GM19455 (cell line): ENCODE measurements at regions not wholly inside any gene's neighbourhood (a gene's known extent, or its start where the extent isn't known, plus 50 kb on each side); places are given as distances from the start of the nearest gene placed in this dataset.
"Not testable (repeated sequence)": the region's sequence is repeated elsewhere in the genome, so short reads cannot be mapped to it uniquely, and the experiment has no call there.

ENCODE experiments used
- ATAC-seq: cut with Tn5 transposase; IDR thresholded peaks from one replicate; pipeline ENCODE4 v1.9.1; 2021; ENCODE audit not compliant: unreplicated experiment

DNA sequence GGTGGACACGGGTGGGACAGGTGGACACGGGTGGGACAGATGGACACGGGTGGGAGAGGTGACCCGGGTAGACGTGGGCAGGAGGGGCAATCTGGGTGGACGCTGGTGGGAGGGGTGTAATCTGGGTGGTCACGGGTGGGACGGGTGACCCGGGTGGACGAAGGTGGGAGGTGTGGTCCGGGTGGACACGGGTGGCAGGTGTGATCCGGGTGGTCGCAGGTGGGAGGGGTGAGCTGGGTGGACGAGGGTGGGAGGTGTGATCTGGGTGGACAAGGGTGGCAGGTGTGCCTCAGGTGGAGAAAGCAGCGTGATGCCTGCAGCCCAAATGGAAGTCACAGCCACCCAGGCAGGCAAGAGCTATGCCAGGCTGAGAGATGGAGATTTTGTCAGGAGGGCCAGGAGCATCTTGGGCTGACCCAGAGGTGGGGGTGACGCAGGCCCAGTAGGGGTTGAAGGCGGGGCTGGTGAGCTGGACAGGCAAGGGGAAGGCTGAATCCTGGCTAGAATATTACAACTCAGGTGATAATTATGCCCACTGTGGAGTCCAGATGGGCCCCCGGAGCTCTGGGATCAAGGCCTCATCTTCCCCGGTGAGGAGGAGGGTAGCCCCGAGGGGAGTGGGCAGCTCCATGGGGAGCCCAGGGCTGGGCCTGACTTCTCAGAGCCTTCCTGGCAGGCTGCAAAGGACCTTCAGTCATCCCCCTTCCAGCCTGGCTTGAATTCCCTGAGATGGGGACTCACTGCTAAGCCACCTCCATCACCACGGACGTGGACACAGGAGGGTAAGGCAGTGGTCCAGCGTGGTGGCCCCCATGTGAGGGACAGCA lies 100.0 kb downstream of the ADRA2C start:
- ATAC-seq, result no peak

- ATAC-seq, result no peak
These were observed 100.6 kb downstream of the ADRA2C start for GRCh38 chr4:3866813-3867129.

GRCh38 chr4:3867403-3868100 lies 101.4 kb downstream of the ADRA2C start:
- ATAC-seq, result no peak

DNA sequence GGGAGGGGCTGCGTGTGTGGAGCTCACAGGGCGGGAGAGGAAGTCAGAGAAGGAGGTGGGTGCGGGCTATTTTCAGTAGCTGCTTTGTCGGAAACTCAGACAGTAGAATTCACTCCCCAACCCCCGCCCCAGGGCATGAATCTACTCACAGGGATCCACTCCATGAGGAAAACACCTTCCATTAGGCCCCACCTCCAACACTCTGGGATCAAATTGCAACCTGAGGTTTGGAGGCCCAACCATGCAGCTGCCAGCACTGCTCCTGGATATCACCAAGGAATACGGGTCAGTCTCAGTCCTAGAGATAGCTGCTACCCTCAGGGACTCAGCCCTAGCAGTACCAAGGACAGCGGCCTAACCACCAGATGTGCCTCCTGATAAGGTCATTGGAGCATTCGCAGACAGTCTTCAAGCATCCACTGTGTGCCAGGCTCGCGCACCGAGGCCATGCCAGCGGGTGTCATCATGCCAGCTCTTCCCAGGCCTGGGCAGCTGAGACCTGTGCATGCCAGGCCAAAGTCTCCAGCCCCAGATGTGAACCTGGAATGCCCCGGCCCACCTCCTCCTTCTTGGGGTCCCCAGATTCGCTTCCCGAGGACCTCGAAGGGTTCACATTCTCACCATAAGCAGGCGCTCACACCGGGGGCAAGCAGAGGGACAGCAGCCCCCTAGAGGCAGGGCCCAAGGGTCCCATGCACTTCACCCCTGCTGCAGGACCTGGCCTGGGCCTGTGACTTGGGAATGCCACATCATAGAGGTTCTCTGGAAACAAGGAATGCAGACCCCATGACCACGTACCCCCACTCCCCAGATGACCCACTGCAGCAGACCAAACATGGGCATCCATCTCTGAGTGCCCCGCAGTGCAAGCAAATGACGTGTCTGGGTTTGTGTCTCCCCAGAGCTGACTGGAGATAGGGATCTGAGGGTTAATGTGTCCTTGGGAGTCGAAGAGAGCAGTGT lies 102.3 kb downstream of the ADRA2C start:
- no peak for ATAC-seq

GRCh38 chr4:3869174-3869572 lies 103.0 kb downstream of the ADRA2C start:
- no peak for ATAC-seq

GRCh38 chr4:3869661-3870566 lies 103.7 kb downstream of the ADRA2C start:
- no peak for ATAC-seq

GRCh38 chr4:3870567-3870962 lies 104.4 kb downstream of the ADRA2C start:
- no peak for ATAC-seq

- ATAC-seq, result no peak
These were observed 105.1 kb downstream of the ADRA2C start for GRCh38 chr4:3871181-3871852.

DNA sequence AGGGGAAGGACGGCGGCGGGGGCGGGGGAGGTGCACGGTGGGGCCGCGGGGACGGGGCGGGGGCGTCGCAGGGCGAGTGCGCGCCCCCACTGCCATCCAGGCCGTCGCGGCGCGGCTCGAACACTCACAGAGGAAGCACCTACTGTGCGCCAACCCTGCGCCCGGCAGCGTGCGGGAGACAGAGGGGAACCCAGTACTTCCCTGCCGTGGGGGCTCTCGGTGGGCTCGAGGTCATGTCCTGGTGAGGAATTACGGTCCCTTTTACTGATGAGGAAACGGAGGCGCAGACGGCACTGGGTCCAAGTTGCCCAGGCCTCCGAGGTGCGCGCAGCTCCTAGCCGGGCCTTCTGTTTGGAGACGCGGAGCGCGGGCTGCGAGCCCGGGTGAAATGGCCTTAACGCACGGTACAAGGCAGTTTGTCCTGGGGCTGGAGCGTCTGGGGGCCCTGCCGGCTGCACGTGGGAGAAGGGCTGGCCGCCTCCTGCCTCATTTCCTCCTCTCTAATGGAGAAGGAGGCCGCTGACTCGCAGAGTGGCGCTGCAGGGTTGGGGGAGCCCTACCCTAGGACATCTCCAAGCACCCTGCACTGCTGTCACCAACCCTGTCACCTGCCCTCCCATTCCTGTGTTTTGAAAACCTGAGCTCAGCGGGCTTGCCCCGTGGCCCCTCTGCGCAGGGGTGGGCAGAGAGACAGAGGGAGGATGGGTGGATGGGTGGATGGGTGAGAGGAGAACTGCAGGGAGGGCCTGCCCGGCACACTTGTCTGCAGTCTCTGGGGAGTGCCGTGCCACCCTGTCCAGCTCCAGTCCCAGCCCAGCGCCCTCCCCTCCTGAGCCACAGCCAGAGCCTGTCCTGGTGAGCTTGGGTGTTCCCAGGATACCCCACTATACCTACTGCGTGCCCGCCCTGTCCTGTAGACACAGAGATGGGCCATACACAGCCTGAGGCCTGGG lies 106.0 kb downstream of the ADRA2C start:
- ATAC-seq, result no peak

DNA sequence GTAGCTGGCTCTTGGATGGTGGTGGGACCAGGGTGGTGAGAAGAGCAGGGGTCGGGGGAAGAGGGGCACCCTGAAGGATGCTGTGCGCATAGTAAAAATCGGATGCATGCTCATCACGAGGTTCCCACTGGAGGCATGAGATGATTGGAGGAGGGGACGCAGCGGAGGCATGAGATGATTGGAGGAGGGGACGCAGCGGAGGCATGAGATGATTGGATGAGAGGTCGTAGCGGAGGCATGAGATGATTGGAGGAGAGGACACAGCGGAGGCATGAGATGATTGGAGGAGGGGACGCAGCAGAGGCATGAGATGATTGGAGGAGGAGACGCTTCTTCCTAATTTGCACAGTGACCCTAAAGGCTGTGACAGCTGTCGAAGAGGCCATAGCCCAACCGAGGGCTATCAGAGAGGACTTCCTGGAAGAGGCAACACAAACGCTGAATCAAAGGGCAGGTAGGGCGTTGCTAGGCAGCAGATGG lies 106.7 kb downstream of the ADRA2C start:
- ATAC-seq, result no peak

DNA sequence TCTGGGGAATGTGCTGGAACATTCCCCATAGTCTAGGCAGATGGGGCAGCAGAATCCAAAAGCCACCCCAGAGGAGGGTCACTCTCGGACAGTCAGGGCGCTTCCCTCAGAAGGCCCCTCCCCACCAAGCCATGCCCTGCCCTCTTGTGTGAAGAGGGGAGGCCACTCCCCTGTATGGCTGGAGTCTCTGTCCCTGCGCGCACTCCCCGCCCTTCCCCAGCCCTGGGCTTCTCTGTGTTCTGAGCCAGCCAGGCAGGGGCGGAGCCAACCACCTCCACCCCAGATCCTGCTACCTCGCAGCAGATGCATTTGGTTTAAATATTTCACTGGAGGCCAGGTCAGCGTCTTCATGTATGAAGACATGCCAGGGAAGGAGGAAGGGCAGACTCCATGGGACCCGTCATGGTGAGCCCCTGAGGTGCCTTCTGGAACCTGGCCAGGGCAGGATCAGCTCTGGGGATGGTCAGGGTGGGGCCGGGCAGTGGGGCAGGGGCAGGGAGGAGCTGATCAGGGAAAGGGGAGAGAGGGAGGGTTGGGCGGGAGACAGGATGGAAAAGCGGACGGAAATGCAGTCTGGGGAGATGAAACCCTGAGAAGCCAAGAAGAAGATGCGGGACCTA lies 107.3 kb downstream of the ADRA2C start:
- ATAC-seq, result no peak

DNA sequence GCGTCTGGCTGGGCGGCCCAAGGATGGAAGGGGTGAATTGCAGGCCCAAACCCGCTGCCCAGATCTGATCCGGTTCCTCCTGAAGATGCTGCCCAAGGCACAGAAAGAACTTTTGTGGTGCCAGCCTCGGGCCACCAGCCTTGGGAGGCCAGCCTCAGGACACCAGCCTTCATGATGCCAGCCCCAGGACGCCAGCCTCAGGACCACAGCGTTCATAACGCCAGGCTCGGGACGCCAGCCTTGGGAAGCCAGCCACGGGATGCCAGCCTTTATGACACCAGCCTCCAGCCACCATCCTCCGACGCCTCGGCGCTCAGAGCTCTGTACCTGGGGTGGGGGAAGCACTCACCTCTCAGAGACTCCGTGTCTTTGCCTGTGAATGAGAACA lies 107.8 kb downstream of the ADRA2C start:
- ATAC-seq, result no peak

- no peak for ATAC-seq
These were observed 108.4 kb downstream of the ADRA2C start for GRCh38 chr4:3874525-3875110.

DNA sequence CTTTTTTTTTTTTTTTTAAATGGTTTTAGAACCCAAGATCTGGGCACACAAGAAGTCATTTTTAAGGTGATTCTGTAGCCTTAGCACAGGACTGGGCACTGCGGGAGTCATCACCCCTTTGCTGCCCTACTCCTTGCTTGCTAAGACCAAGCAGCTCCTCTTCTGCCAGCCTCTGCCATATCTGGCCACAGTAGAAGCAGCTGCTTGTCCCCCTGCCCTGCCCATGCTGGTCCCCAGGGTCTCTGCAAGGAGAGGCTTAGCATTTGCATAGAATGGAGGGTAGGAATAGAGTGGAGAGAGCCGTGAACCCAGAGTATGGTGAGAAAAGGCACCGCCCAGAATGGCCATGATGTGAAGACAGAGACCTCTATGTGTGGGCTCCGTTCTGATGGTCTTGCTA lies 109.3 kb downstream of the ADRA2C start:
- ATAC-seq, result no peak

DNA sequence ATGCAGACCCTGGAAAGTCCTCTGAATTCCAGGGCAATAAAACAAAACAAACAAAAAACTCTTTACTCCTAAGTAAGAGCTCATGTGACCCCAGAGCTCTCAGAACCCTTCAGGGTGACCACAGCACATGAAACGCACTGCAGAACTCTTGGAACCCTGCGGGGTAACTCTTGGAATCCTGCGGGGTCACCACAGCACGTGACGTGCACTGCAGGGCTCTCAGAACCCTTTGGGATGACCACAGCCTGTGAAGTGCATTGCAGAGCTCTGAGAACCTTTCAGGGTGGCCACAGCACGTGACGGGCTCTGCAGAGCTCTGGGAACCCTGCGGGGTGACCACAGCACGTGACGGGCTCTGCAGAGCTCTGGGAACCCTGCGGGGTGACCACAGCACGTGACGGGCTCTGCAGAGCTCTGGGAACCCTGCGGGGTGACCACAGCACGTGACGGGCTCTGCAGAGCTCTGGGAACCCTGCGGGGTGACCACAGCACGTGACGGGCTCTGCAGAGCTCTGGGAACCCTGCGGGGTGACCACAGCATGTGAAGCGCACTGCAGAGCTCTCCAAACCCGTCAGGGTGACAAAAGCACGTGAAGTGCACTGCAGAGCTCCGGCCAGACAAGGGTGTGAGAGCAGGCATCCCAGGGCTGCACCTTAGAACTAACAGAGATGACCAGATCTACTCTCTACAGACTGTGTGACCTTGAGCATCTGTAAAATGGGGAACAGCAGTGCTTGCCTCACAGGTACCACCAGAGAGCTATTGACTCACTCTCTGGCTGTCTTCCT lies 110.1 kb downstream of the ADRA2C start:
- ATAC-seq, result not testable (repeated sequence)

GRCh38 chr4:3877236-3877635 lies 111.1 kb downstream of the ADRA2C start:
- ATAC-seq, result no peak

DNA sequence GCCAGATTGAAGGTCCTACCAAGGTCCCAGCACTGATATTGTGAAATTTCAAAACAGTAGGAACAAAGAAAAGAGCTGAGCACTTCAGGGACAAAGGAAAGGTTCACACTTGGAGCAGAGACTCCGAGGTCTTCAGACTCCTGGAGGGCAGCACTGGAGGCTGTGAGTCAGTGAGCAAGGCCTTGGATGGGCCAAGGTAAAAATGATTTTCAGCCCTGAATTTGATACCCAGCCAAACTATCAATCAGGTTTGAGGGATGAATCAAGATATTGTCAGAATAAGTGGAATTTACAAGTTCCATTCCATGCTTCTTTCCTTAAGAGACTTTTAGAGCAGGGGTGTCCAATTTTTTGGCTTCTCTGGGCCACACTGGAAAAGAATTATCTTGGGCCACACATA lies 111.7 kb downstream of the ADRA2C start:
- no peak for ATAC-seq
